Neural cell (in vitro differentiated cells): ENCODE measurements at regions not wholly inside any gene's neighbourhood (a gene's known extent, or its start where the extent isn't known, plus 50 kb on each side); places are given as distances from the start of the nearest gene placed in this dataset.

Experiments used
- CTCF ChIP-seq: fragments of 450-650 bp; IDR thresholded peaks from 2 replicates; pipeline ENCODE4 v1.5.1; 2014; ENCODE audit warnings: antibody characterized with exemption, mild to moderate bottlenecking, moderate library complexity; ENCODE audit not compliant: poor library complexity, severe bottlenecking
- EP300 ChIP-seq: fragments of 450-650 bp; conservative IDR thresholded peaks from 2 replicates; pipeline ENCODE4 v1.6.1; 2014; ENCODE audit warnings: antibody characterized with exemption, mild to moderate bottlenecking, moderate library complexity; ENCODE audit not compliant: poor library complexity, severe bottlenecking
- TAF1 ChIP-seq: IDR thresholded peaks from 2 replicates; pipeline ENCODE4 v1.6.1; 2012; ENCODE audit warnings: low read depth

- TF ChIP-seq CTCF (no peak), TAF1 (no peak), EP300 (no peak)
Measured at GRCh38 chr6:148081076-148081475, 261.6 kb upstream of the SASH1 start.
